ENCODE measurements at regions not wholly inside any gene's neighbourhood (a gene's known extent, or its start where the extent isn't known, plus 50 kb on each side); places are given as distances from the start of the nearest gene placed in this dataset.

GRCh38 chr2:226270285-226271058 is 529.1 kb downstream of the IRS1 start:
- H3K9me3 ChIP-seq (ENCODE audit: low read depth), result no peaks in the 10 kb centered on the region
- H3K27me3 ChIP-seq, result no peaks in the 10 kb centered on the region
- H2AFZ ChIP-seq, result no peak overlapping the region
- H3K36me3 ChIP-seq (replicated peaks; ENCODE audit: insufficient read depth, low read depth), result no peaks in the 10 kb centered on the region
- 72% methylated on average over 6 of the region's 6 CpGs for WGBS (ENCODE audit: low lambda C conversion rate, missing lambda C conversion rate)
- H3K79me2 ChIP-seq, result no peaks in the 10 kb centered on the region
- no peaks in the 10 kb centered on the region for H4K20me1 ChIP-seq (ENCODE audit: insufficient read depth, poor library complexity, severe bottlenecking)
- H3K9me2 ChIP-seq (replicated peaks; ENCODE audit: insufficient read depth), result no peaks in the 10 kb centered on the region
- no peak for DNase-seq (ENCODE audit: low spot score)
- H3K27ac ChIP-seq, result no peak overlapping the region
- TF ChIP-seq, protein P1, sequence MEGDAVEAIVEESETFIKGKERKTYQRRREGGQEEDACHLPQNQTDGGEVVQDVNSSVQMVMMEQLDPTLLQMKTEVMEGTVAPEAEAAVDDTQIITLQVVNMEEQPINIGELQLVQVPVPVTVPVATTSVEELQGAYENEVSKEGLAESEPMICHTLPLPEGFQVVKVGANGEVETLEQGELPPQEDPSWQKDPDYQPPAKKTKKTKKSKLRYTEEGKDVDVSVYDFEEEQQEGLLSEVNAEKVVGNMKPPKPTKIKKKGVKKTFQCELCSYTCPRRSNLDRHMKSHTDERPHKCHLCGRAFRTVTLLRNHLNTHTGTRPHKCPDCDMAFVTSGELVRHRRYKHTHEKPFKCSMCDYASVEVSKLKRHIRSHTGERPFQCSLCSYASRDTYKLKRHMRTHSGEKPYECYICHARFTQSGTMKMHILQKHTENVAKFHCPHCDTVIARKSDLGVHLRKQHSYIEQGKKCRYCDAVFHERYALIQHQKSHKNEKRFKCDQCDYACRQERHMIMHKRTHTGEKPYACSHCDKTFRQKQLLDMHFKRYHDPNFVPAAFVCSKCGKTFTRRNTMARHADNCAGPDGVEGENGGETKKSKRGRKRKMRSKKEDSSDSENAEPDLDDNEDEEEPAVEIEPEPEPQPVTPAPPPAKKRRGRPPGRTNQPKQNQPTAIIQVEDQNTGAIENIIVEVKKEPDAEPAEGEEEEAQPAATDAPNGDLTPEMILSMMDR (IDR thresholded peaks at IDR 0.05; ENCODE audit: poor library complexity), result no peak
- TF ChIP-seq EZH2phosphoT487 (IDR thresholded peaks at IDR 0.05; ENCODE audit: low read depth, severe bottlenecking, unreplicated experiment) (no peak), EZH2 (IDR thresholded peaks at IDR 0.05; ENCODE audit: borderline replicate concordance) (no peak)
- no peak overlapping the region for H3K4me3 ChIP-seq
- H3K4me2 ChIP-seq, result no peak overlapping the region
- no peaks in the 10 kb centered on the region for H3K4me1 ChIP-seq (ENCODE audit: insufficient read depth)

- Histone ChIP-seq H3K79me2 (no peaks in the 10 kb centered on the region), H2AFZ (no peak overlapping the region), H4K20me1 (ENCODE audit: insufficient read depth, poor library complexity, severe bottlenecking) (no peaks in the 10 kb centered on the region), H3K9me2 (replicated peaks; ENCODE audit: insufficient read depth) (no peaks in the 10 kb centered on the region), H3K4me1 (ENCODE audit: insufficient read depth) (no peaks in the 10 kb centered on the region), H3K4me3 (no peak overlapping the region), H3K9me3 (ENCODE audit: low read depth) (no peaks in the 10 kb centered on the region), H3K4me2 (no peak overlapping the region), H3K36me3 (replicated peaks; ENCODE audit: insufficient read depth, low read depth) (no peaks in the 10 kb centered on the region), H3K27me3 (no peaks in the 10 kb centered on the region), H3K27ac (no peak overlapping the region)
- DNase-seq (ENCODE audit: low spot score), result no peak
- TF ChIP-seq, protein P1 (IDR thresholded peaks at IDR 0.05; ENCODE audit: poor library complexity), result no peak
- TF ChIP-seq EZH2phosphoT487 (IDR thresholded peaks at IDR 0.05; ENCODE audit: low read depth, severe bottlenecking, unreplicated experiment) (no peak), EZH2 (IDR thresholded peaks at IDR 0.05; ENCODE audit: borderline replicate concordance) (no peak)
- WGBS (ENCODE audit: low lambda C conversion rate, missing lambda C conversion rate), result 91% methylated on average over 3 of the region's 3 CpGs
Measured at GRCh38 chr2:226267516-226268289, 531.9 kb downstream of the IRS1 start.

- Histone ChIP-seq H3K9me3 (ENCODE audit: low read depth) (no peaks in the 10 kb centered on the region), H4K20me1 (ENCODE audit: insufficient read depth, poor library complexity, severe bottlenecking) (no peaks in the 10 kb centered on the region), H3K27ac (no peak overlapping the region), H3K27me3 (no peaks in the 10 kb centered on the region), H3K4me3 (no peak overlapping the region), H3K79me2 (no peaks in the 10 kb centered on the region), H3K4me2 (no peak overlapping the region), H3K4me1 (ENCODE audit: insufficient read depth) (no peaks in the 10 kb centered on the region), H3K9me2 (replicated peaks; ENCODE audit: insufficient read depth) (no peaks in the 10 kb centered on the region), H2AFZ (no peak overlapping the region), H3K36me3 (replicated peaks; ENCODE audit: insufficient read depth, low read depth) (no peaks in the 10 kb centered on the region)
- TF ChIP-seq EZH2phosphoT487 (IDR thresholded peaks at IDR 0.05; ENCODE audit: low read depth, severe bottlenecking, unreplicated experiment), result no peak
- TF ChIP-seq, protein P1 (IDR thresholded peaks at IDR 0.05; ENCODE audit: poor library complexity), result no peak
- no peak for TF ChIP-seq EZH2 (IDR thresholded peaks at IDR 0.05; ENCODE audit: borderline replicate concordance)
- DNase-seq (ENCODE audit: low spot score), result no peak
- 76% methylated on average over 4 of the region's 4 CpGs for WGBS (ENCODE audit: low lambda C conversion rate, missing lambda C conversion rate)
Measured at GRCh38 chr2:226256709-226257376, 542.8 kb downstream of the IRS1 start.

Measured in hepatocyte (in vitro differentiated cells).